Stimulated activated CD4-positive, alpha-beta T cell treated with anti-CD3 and anti-CD28 coated beads, Interleukin-2, amount 100 ng/mL, for 48 hours (primary cell): ENCODE measurements at regions not wholly inside any gene's neighbourhood (a gene's known extent, or its start where the extent isn't known, plus 50 kb on each side); places are given as distances from the start of the nearest gene placed in this dataset.

ENCODE experiments used
- DNase-seq, 2 donors: peaks; one replicate each; pipeline ENCODE4 v3.0.0-alpha.2; 2020

DNA sequence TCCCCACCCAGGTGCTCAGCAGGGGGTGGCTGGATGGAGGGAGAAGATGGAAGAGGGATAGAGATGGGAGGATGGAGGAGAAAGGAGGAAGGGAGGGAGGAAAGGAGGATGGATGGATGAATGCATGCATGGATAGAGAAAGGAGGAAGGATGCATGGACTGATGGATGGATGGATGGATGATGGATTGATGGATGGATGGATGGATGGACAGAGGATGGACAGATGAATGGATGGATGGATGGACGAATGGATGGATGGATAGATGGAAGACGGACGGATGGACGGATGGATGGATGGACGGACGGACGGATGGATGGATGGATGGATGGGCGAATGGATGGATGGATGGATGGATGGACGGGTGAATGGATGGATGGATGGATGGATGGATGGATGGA is 64.1 kb downstream of the NCOR2 start:
- DNase-seq: no peak

DNA sequence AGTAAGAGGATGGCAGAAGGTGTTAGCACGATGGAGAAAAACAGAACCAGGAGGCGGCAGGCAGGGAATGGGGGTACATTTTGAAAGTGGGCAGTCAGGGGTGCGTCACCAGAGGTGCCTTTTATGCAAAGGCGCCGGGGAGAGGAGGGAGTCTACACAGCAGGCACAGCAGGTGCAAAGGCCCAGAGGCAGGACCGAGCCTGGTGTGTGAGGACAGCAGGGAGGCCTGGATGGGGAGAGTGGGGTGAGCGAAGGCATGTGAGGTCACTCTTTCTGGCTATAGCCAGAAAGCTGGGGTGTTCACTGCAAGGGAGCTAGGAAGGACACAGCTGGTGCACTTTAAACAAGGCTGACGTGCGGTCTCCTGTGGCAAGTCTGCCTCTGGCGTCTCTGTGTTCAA is 65.0 kb downstream of the NCOR2 start:
- no peak for DNase-seq

DNA sequence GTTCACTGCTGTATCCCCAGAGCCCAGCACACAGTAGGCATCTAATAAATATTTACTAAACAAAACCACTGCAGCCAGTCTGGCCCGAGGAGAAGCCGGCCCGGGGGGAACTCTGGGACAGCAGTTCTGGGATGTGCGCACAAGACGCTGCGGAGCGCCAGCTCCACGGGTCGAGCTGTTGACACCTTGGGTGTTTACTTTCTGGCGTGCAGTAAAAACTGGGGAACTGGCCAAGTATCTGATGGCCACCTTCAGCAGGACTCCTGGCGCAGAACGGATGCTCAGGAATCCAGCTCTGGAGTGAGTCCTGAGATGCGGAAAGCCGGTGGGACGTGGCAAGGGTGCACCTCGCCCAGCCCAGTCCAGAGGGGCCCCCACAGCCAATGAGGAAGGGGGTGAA is 65.6 kb downstream of the NCOR2 start:
- DNase-seq: no peak

DNA sequence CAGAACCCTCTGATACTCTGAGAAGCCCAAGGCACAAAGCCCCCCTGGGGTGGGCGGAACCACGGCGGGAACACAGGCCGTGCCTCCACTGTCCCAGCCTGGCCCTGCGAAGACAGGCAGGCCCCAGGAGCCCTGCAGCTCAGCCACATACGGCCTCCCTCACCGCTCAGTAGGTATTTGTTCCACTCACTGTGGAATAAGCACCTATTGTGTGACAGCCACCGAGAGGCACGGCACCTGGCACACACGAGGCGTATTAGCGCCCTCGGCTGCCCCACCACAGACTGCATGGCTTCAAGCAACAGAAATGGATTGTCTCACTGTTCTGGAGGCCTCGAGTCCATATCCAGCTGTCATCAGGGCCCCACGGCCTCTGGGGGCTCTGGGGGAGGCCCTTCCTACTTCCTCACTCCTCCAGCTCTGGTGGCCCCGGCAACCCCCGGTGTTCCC is 66.3 kb downstream of the NCOR2 start:
- no peak for DNase-seq

DNA sequence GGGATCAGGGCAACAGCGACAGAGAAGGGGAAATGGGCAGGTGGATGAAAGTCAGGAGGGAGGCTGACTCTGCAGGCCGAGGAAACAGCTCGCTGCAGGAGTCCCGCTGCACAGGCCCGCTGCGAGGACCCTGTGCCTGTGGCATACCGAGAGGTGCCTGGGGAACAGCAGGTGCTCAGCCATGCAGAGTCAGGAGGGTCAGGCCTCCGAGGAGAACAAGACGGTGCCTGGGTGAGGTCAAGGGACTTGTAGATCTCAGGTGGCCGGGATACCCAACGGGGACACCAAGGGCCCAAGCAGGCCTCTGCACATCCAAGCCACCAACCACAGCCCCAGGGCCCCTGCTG is 67.5 kb downstream of the NCOR2 start:
- no peak for DNase-seq

DNA sequence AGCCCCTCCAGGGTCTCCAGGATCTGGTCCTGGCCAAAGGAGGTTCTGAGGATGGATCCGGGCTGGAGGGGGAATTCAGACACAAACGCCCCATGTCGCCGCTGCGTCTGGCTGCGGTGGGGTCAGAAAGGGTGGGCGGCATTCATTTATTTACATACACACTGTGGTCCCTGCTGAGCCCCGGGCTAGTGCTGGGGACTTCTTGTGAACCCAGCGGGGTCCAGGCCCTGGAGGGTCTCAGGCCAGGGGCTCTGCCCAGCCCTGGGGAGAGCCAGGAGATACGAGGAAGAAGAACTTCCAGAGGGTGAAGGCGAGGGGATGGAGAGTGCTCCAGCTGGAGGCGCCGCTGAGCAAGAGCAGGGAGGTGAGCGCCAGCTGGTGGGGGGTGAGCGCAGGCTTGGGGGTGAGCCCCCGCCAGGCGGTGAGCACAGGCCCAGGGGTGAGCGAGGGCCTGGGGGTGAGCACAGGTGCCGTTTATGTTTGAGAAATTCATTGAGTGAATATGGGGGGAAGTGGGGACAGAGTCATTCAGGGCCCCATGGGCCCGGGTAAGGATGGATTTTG is 68.1 kb downstream of the NCOR2 start:
- DNase-seq: no peak

DNA sequence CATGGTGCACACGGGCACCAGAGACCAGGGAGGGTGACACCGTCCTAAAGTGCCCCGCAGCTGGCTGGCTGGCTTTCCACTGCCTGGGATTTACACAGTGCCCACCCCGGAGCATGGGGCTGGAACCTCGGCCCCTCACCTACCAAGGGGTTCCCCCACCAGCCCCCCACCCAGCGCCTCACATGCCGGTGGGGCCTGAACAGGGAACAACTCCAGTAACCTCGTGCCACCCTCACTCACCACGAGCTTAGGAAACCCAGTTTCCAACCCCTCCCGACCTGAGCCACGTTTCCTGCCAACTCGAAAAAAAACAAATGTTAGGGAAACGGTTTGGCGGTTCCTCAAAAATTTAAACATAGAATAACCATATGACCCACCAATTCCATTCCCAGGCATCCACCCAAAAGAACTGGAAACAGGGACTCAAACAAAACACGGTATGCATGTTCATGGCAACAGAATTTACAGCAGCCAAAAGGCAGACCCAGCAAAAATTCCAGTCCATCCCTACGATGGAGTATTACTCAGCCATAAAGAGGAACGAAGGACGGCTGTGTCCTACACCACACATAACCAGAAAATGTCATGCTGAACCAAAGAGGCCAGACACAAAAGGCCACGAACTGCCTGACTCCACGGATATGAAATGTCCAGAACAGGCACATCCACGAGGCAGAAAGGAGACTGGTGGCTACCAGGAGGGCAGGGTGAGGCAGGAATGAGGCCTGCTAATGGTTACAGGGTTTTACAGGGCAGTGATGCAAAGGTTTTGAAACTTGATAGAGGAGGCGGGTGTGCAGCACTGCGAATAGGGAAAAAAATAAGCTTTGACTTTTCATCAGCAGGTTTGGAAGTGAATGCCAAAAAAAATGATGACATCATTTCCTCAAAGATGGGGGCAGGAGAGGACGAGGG is 68.9 kb downstream of the NCOR2 start:
- no peak for DNase-seq

DNA sequence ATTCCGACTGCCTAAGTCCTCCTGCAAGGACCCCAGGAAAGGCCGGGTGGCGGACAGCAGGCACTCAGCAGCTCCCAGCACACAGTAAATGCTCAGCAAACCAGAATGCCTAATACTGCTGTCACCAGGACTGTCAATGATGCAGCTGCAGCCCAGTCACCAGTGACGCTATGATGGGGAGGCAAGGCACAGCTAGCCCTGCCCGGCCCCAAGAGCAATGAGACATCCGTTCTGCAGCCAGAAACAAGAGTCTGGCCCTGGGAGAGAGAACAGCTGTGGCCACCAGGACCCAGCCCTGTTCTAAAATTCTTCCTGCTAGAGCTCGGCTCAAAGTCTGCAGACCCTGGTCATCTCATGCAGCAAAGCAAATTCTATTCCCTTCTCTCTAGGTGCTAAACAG is 69.8 kb downstream of the NCOR2 start:
- no peak for DNase-seq

DNA sequence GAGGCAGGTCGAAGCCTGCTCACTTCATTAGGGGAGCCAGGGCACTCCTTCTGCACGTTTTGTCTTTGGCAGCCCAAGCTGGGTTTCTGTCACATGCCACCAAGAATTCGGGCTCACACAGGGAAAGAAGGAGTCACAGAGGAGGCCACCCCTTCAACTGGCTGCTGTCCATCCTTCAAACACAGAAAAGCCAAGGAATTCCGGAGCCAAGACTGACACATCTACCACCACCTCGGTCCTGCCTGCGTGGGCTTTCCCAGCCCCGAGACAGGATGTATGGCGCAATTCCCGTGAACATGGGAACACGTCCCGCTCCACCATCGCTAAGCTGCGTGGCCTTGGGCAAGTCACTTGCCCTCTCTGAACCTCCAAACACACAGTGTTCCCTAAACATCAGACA is 70.4 kb downstream of the NCOR2 start:
- DNase-seq: no peak

DNA sequence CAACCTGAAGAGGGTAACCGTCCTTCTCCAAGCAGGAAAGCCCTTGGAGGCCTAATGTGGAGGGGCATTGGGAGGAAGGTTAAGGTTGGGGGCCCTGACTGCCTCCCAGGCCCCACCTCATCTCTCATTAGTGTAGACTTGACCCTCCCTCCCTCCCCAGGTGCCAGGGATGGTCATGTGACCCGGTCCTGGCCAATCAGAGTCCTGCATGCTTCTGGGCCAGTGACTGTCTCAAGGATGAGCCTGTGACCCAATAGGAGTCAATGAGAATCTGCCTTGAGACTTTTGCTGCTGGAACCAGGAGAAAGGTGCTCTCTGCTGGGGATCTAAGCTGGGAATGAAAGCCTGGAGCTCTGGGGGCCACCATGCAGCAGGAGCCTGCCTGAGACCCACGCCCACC is 70.8 kb downstream of the NCOR2 start:
- DNase-seq: no peak

DNA sequence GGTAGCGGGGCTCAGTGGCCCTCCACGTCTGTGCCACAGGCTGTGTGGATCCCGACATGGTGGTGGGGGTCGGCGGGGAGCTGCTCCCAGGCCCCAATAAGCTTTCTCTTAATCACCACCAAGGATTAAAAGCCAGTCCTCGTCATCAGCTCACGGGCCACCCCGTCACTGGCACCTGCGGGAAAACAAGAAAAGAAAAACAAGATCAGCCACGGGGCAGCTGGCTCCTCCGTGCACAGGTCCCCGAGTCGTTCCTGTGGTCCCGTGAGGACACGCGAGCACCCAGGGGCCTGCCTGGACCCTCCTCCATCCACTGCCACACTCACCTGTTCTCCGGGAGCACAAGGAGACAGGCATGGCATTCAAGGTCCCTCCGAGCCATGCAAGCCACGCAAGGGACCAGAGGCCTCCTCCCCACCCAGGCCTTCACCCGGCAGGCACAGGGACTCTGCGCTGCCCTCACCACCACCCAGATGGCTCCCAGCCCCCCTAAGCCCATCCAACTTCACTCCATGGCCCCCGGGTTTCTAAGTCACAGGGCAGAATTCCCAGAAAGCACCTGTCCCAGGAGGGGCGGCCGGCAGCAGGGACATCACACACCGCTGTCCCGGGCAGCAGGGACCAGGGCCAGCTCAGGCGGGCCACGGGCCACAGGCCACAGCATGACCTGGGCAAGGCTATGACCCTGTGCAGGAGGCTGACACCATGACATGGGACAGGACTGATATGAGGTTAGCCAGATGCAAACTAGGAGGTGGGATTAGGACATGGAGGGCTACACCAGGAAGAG is 72.0 kb downstream of the NCOR2 start:
- no peak for DNase-seq

DNA sequence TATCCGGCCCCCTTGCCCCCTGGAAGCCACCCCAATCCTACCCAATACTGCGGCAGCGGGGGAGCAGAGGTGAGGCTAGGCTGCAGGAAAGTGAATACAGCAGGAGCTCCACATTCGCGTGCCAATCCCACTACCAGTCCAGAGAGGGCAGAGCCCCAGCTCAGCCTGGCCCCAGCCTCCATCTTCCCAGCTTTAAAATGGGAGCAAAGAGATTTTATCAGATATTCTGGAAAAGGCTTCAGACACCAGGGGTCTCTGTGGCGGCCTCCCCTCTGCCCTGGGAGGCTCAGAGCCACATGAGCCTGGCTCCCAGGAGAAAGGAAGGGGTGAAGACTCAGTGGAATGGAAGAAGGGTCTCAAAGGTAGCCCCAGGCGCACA is 72.7 kb downstream of the NCOR2 start:
- DNase-seq: no peak

DNA sequence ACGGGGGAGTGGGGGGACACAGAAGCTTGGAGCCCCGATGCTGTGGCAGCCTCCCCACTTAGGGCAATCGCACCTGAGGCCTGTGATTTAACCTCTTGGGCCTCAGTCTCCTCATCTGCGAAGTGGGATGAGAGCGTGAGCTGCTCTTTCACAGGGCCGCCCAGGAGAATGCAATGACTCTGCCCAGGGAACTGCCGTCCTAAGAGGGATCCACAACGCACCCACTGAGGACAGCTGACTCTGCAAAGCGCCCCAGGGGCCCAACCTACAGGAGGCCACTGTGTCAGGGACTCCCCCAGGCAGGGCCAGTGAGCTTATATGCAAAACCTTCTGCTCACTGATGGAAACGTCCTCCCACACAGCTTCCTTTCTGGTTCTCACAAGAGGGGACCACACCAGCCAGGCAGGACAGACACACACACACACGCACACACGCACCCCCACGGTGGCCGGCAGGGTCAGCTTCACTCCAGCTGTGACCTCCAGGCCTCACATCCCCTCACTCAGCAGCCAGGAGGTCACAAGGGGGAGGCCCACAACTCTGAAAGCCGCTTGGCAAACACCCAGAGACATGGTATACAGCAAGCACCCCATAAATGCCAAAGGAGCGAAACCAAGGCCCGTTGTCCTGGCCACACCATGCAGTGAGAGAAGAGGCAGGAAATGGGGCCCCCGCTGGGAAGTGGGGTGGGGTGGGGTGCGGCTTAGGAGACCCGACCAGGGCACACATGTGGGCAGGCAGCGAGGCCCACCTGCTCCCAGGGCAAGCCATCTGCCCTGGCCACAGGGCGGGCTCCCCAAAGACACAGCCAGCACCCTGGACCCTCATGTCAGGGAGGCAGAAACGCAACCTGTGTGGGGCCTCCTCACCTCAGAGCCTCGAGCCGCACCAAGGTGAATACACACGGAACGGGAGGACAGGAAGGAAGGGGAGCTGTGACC is 73.3 kb downstream of the NCOR2 start:
- DNase-seq: peak; percentile 30 to 49

DNA sequence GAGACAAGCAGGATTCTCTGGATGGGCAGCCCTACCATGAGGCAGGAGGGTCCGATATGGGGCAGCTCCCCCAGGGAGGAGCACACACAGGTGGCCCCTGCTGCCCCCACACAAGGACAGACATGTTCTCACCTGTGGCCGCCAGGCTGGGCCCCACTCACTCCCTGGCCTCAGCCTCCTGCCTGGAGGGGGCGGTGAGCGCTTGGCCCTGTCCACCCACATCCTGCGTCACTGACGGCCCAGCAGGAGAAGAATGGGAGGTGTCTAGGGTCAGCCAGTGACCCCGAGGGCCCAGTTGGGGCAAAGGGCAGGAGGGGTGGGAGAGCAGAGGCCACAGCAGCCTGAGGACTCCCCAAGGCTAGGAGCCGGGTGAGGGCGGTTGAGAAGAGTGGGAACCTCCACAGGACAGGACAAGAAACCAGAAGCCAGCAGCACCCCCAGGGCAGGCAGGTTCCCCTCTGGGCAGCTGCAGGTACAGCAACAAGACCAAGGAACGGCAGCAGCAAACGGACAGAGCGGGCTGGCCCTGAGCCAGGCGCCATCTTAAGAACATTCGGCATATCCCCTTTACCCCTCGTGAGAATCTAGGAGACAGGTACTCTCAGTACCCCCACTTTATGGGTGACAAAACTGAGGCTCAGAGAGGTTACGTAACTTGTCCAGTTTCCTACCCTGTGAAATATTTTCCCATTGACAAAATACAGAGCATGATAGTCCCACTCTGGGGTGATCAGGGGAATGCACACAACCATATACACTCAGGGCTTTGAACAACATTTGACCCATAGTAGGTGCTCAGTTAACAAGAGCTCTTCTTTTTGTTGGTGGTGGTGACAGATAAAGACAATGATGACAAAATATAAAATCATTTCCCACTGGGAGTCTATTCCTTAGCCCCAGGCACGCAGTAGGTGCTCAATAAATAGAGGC is 74.3 kb downstream of the NCOR2 start:
- DNase-seq: no peak

DNA sequence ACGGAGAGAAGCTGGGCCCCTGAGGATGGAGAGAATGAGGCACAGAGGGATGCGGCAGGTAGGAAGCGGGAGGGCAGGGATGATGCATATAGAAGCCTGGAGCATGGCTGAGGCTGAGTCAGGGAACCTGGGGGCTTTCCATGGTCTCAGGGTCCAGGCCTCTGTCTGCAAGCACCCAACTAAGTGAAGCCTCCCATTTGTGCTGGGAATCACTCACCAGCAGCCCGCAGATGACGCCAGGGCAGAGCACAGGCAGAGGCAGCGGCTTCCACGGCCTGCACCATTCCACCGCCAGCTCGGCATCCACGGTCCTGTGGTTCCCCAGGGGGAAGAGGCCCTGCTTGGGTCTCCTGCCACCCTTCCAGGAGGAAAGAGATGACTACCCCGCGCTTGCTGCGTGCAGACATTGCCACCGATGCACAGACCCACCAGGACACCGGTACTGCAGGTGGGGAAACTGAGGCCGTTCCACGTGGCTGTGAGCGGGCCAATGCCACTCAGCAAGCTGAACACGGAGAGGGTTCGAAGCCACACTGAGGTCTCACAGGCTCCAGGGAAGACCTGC is 75.5 kb downstream of the NCOR2 start:
- no peak for DNase-seq

DNA sequence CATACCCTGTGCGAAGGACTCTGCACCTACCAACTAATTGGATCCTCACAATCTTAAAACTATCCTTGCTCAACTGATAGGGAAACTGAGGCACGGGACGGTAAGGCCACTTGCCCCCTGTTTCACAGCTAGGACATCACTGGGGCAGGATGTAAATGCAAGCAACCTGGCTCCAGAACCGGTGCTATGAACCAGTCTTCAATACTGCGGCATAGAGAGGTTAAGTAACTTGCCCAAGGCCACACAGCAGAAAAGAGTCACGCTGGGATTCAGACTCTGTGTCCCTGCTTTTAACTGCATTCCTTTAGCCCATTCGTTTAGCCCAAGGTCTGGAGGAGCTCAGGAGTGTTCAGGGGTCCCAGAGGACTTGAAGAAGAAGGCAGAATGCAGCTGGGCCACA is 76.1 kb downstream of the NCOR2 start:
- no peak for DNase-seq

DNA sequence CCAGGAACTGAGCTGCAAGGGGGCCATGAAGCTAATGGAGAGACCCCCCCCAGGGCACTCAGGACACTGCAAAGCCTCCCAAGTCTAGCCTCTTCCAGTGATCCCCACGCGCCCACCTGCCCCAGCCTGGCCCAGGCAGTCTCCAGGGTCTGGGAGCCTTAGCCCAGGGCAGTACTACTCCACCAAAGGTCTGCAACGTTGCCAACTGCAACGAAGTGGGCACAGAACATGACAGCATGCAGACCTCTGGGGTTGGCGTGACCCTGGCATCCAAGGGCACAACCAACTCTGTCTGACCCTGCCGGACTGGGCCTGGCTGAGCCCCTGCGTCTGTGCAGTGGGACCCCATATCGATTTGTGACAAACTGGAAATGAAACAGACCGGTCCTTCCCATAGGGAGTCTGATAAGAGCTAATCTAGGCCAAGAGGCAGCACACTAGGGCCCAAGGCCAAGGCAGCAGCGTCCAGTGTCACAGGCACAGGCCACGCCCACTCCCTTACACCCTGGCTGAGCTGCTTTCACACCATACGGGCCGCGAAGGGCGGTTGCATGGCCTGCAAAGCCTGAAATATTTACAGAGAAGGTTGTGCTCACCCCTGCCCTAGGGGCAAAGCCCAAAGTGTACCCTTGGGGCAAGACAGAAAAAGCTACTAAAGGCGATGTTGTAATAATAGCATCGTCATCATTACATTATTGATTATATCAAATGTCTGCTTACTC is 76.7 kb downstream of the NCOR2 start:
- no peak for DNase-seq

DNA sequence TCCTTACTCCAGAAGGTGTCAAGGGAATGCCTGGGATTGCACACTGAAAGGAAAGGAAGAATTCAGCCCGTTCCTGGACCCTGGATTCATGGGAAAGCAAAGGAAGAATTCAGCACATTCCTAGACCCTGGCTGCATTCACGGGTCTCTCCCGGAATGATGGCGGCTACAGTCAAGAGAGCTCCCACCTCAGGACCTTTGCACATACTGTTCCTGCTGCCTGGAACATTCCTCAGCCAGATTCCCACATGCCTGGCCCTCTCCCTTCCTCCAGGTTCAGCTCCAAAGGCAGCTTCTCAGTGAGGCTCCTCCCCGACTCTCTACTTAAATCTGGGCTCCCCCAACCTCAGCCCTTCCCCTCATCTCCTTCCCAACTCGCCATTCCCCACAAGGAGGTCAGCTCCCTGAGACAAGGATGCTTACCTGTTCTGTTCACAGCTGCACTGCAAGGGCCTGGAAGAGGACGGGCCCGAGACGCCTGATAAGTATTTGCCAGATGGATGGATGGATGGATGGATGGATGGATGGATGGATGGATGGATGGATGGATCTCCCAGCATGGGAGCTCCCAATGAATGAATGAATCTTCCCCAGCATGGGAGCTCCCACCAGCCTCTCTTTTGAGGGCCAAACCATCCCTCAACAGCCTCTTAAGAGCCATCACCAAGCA is 77.4 kb downstream of the NCOR2 start:
- no peak for DNase-seq

DNA sequence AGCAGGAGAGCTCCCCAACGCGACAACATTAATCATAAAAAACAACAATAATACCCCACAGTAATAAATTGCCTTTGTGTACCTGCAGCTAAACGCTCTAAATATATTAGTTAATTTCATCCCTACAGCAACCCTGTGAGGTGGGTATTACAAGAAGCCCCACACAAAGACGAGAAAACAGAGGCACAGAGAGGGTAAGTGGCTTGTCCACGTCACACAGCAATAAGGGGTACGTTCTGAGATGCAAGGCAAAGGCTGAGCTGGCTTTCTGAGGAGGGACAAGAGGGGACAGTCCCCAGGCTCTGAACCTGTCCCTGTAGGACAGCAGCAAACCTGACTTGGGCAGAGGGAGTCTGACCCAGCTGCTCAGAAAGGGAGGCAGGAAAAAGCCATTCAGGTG is 78.2 kb downstream of the NCOR2 start:
- no peak for DNase-seq

DNA sequence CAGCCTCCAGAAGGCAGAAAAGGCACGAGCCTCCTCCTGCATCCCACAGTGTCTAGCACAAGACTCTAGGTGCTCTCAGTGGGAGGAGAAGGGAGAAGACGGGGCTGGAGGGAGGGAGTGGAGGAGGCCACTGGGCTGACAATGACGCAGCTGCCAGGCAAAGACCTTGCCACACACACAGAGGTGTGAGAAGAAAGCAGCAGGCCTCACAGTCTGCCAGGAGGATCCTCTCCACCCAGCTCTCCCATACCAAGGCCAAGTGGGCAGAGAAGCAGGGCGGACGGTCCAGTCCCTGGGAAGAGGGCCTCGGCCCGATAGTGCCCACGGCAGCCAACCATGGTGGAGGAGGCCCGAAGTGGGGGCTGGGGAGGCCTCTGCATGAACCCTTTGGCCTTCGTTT is 78.9 kb downstream of the NCOR2 start:
- DNase-seq: no peak
